Lower lobe of right lung (tissue), 2 donors: ENCODE measurements at regions not wholly inside any gene's neighbourhood (a gene's known extent, or its start where the extent isn't known, plus 50 kb on each side); places are given as distances from the start of the nearest gene placed in this dataset.

Experiments
- ATAC-seq, 2 donors: fragments of 200-7000 bp; cut with Tn5 transposase; one replicate each; pipeline ENCODE4 v1.9.1; 2020 to 2022; ENCODE audit warnings: mild to moderate bottlenecking in 2 of 2, moderate library complexity in 2 of 2
- DNase-seq: peaks from one replicate; pipeline ENCODE4 v3.0.0-alpha.2; 2020
- H3K27ac ChIP-seq: fragments of 200-600 bp; one replicate; pipeline ENCODE4 v1.8.0; 2022
- H3K27me3 ChIP-seq: fragments of 200-600 bp; one replicate; pipeline ENCODE4 v1.8.0; 2022; ENCODE audit warnings: low read depth
- H3K36me3 ChIP-seq: fragments of 200-600 bp; one replicate; pipeline ENCODE4 v1.8.0; 2022; ENCODE audit warnings: mild to moderate bottlenecking
- H3K4me1 ChIP-seq: fragments of 200-600 bp; one replicate; pipeline ENCODE4 v1.8.0; 2022
- H3K4me3 ChIP-seq: fragments of 200-600 bp; one replicate; pipeline ENCODE4 v1.8.0; 2022; ENCODE audit warnings: mild to moderate bottlenecking
- H3K9me3 ChIP-seq: fragments of 200-600 bp; one replicate; pipeline ENCODE4 v1.8.0; 2022
- intact Hi-C: fragments of 100-400 bp; cut with DNase I; formaldehyde crosslinking; loops from one replicate; pipeline ENCODE4 v1.11.0; 2022
- TF ChIP-seq, protein P1 (sequence below): fragments of 200-600 bp; IDR thresholded peaks from one replicate; pipeline ENCODE4 v1.8.0; 2022; ENCODE audit warnings: antibody characterized with exemption, mild to moderate bottlenecking
- donor health status: DM: no; HTN: yes; CAD: no; lungs with severe emphysema.

GRCh38 chr7:17617380-17617779 lies 318.9 kb downstream of the AHR start:
- H3K27me3 ChIP-seq, result no peaks in the 10 kb centered on the region
- H3K4me3 ChIP-seq, result no peak overlapping the region
- TF ChIP-seq, protein P1, sequence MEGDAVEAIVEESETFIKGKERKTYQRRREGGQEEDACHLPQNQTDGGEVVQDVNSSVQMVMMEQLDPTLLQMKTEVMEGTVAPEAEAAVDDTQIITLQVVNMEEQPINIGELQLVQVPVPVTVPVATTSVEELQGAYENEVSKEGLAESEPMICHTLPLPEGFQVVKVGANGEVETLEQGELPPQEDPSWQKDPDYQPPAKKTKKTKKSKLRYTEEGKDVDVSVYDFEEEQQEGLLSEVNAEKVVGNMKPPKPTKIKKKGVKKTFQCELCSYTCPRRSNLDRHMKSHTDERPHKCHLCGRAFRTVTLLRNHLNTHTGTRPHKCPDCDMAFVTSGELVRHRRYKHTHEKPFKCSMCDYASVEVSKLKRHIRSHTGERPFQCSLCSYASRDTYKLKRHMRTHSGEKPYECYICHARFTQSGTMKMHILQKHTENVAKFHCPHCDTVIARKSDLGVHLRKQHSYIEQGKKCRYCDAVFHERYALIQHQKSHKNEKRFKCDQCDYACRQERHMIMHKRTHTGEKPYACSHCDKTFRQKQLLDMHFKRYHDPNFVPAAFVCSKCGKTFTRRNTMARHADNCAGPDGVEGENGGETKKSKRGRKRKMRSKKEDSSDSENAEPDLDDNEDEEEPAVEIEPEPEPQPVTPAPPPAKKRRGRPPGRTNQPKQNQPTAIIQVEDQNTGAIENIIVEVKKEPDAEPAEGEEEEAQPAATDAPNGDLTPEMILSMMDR, result no peak
- H3K36me3 ChIP-seq, result no peaks in the 10 kb centered on the region
- H3K27ac ChIP-seq, result no peak overlapping the region
- no peak for DNase-seq
- H3K4me1 ChIP-seq, result no peaks in the 10 kb centered on the region
- ATAC-seq, result peak; percentile 75 to 87
- intact Hi-C loops, result no loop called here
- no peaks in the 10 kb centered on the region for H3K9me3 ChIP-seq

- ATAC-seq (peak; percentile 37 to 57), DNase-seq (no peak)
- Histone ChIP-seq H3K4me3 (no peak overlapping the region), H3K27ac (peak overlapping the region; percentile 25), H3K4me1 (no peaks in the 10 kb centered on the region), H3K9me3 (no peaks in the 10 kb centered on the region), H3K27me3 (no peaks in the 10 kb centered on the region), H3K36me3 (no peaks in the 10 kb centered on the region)
- TF ChIP-seq, protein P1, result no peak
- intact Hi-C loops, result no loop called here
Measured at GRCh38 chr7:17617857-17618651, 319.6 kb downstream of the AHR start.

- ATAC-seq (peak in 1 of 2 donors; percentile 50), DNase-seq (no peak)
- no peaks in the 10 kb centered on the region for H3K36me3 ChIP-seq
- intact Hi-C loops, result no loop called here
- TF ChIP-seq, protein P1, result no peak
- peak overlapping the region; percentile 25 for H3K27ac ChIP-seq
- H3K27me3 ChIP-seq, result no peaks in the 10 kb centered on the region
- no peaks in the 10 kb centered on the region for H3K9me3 ChIP-seq
- H3K4me3 ChIP-seq, result no peak overlapping the region
- H3K4me1 ChIP-seq, result no peaks in the 10 kb centered on the region
Measured at GRCh38 chr7:17618652-17618974, 320.2 kb downstream of the AHR start.

DNA sequence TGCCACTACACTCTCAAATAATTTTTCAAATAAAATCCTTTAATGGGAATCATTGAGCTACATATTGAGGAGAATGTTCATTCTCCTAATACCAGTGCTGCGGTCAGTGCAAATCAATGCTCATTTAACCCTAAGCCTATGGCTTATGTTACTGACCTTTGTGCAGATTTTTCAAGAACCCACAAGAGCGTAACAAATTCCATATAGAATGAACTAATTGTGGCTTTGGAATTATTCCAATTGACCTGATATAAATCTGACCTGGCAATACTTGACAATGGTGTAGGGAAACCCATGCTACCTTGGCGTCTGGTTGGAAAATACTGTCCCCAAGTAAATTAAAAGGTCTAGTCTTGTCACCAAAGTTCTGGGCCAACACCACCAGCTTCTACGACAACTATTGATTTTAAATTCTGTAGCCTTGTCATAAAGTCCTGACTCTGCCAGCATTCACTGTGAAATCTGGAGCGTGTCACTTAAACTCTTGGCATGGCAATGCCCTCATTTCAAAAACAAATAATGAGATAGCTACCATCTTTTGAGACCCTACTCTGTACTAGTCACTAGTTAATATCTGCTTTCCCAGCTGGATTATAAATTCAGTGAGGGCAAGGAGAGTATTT lies 320.9 kb downstream of the AHR start:
- TF ChIP-seq, protein P1, result no peak
- H3K9me3 ChIP-seq, result no peaks in the 10 kb centered on the region
- no peaks in the 10 kb centered on the region for H3K4me1 ChIP-seq
- no peak overlapping the region for H3K4me3 ChIP-seq
- ATAC-seq, result no peak
- H3K36me3 ChIP-seq, result no peaks in the 10 kb centered on the region
- intact Hi-C loops, result no loop called here
- H3K27ac ChIP-seq, result no peak overlapping the region
- no peak for DNase-seq
- H3K27me3 ChIP-seq, result no peaks in the 10 kb centered on the region

GRCh38 chr7:17620566-17620965 lies 319.7 kb downstream of the SNX13 start:
- H3K27me3 ChIP-seq, result no peaks in the 10 kb centered on the region
- TF ChIP-seq, protein P1, result no peak
- no peaks in the 10 kb centered on the region for H3K36me3 ChIP-seq
- H3K4me3 ChIP-seq, result no peak overlapping the region
- DNase-seq, result no peak
- intact Hi-C loops, result no loop called here
- no peak overlapping the region for H3K27ac ChIP-seq
- H3K9me3 ChIP-seq, result no peaks in the 10 kb centered on the region
- no peak for ATAC-seq
- H3K4me1 ChIP-seq, result no peaks in the 10 kb centered on the region
